ENCODE measurements at regions not wholly inside any gene's neighbourhood (a gene's known extent, or its start where the extent isn't known, plus 50 kb on each side); places are given as distances from the start of the nearest gene placed in this dataset.

DNA sequence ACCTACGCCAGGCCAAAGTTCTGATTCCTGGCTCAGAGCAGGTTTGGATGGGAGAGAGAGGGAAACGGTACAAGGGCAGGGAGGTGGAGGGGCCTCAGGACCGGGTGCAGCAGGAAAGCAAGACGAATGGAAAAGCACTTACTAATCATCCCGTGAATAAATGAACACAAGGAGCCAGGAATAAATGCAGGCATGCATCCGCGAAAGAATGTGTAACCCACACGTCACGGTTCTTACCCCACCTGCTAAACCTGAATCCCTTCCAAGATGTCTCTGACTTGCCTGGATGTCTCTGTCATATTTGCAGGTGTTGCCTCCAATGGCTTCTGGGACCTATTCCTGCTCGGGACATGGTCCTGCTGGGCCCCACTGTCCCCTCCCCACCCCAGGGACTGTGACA is 335.2 kb upstream of the RNF32 start:
- TF ChIP-seq YY1 (IDR thresholded peaks at IDR 0.05; ENCODE audit: low read depth) (no peak), MAX (IDR thresholded peaks at IDR 0.05) (no peak), ZBTB7A (IDR thresholded peaks at IDR 0.05; ENCODE audit: low read depth) (no peak), FOXM1 (IDR thresholded peaks at IDR 0.05; ENCODE audit: borderline replicate concordance, low read depth) (no peak), EP300 (IDR thresholded peaks at IDR 0.05; ENCODE audit: borderline replicate concordance) (no peak)
- TF ChIP-seq, protein P1, sequence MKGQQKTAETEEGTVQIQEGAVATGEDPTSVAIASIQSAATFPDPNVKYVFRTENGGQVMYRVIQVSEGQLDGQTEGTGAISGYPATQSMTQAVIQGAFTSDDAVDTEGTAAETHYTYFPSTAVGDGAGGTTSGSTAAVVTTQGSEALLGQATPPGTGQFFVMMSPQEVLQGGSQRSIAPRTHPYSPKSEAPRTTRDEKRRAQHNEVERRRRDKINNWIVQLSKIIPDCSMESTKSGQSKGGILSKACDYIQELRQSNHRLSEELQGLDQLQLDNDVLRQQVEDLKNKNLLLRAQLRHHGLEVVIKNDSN (IDR thresholded peaks at IDR 0.05): no peak

Measured in Ishikawa (cell line).